NCI-H748 treated with DMSO at 0.1 percent for 48 hours (cell line): ENCODE measurements at regions not wholly inside any gene's neighbourhood (a gene's known extent, or its start where the extent isn't known, plus 50 kb on each side); places are given as distances from the start of the nearest gene placed in this dataset.

Experiments used
- DNase-seq: peaks from one replicate; lab custom pipeline; 2025; lab: John Stamatoyannopoulos, UW

- peak; percentile 81 for DNase-seq
Observed at GRCh38 chr3:194769020-194769643, 83.4 kb downstream of the FAM43A start.

- DNase-seq = no peak
Observed at GRCh38 chr3:194772241-194773000, 86.7 kb downstream of the FAM43A start.

- no peak for DNase-seq
Observed at GRCh38 chr3:194773216-194773615, 87.5 kb downstream of the FAM43A start.

GRCh38 chr3:194773771-194774455 lies 88.2 kb downstream of the FAM43A start:
- peak; percentile 31 for DNase-seq

GRCh38 chr3:194775266-194775665 lies 89.6 kb downstream of the FAM43A start:
- no peak for DNase-seq

- DNase-seq = no peak
Observed at GRCh38 chr3:194775731-194776130, 90.0 kb downstream of the FAM43A start.

- DNase-seq = no peak
Observed at GRCh38 chr3:194777729-194778128, 92.0 kb downstream of the FAM43A start.

- no peak for DNase-seq
Observed at GRCh38 chr3:194779729-194780224, 94.1 kb downstream of the FAM43A start.

- DNase-seq = no peak
Observed at GRCh38 chr3:194780706-194781105, 95.0 kb downstream of the FAM43A start.

GRCh38 chr3:194781617-194782016 lies 95.9 kb downstream of the FAM43A start:
- DNase-seq = no peak

- DNase-seq = no peak
Observed at GRCh38 chr3:194782698-194783404, 97.2 kb downstream of the FAM43A start.

- no peak for DNase-seq
Observed at GRCh38 chr3:194784361-194784760, 98.7 kb downstream of the FAM43A start.

GRCh38 chr3:194785315-194785714 lies 99.6 kb downstream of the FAM43A start:
- no peak for DNase-seq

GRCh38 chr3:194787072-194787471 lies 101.4 kb downstream of the FAM43A start:
- DNase-seq = no peak

- no peak for DNase-seq
Observed at GRCh38 chr3:194787650-194788049, 102.0 kb downstream of the FAM43A start.

GRCh38 chr3:194792368-194792767 lies 106.7 kb downstream of the FAM43A start:
- no peak for DNase-seq

GRCh38 chr3:194797555-194798250 lies 112.0 kb downstream of the FAM43A start:
- no peak for DNase-seq

GRCh38 chr3:194798486-194798885 lies 112.8 kb downstream of the FAM43A start:
- DNase-seq = no peak

- DNase-seq = no peak
Observed at GRCh38 chr3:194800002-194800401, 114.3 kb downstream of the FAM43A start.

GRCh38 chr3:194801461-194802432 lies 116.1 kb downstream of the FAM43A start:
- no peak for DNase-seq
